WERI-Rb-1 (cell line): ENCODE measurements at regions not wholly inside any gene's neighbourhood (a gene's known extent, or its start where the extent isn't known, plus 50 kb on each side); places are given as distances from the start of the nearest gene placed in this dataset.
"Not testable (repeated sequence)": the region's sequence is repeated elsewhere in the genome, so short reads cannot be mapped to it uniquely, and the experiment has no call there.

Source experiments
- DNase-seq: peaks from one replicate; pipeline ENCODE4 v3.0.0-alpha.2; 2020
- H3K27ac ChIP-seq: fragments of 250-450 bp; sonication (Bioruptor Pico); 2 replicates; pipeline ENCODE4 v1.5.1; 2020; ENCODE audit warnings: mild to moderate bottlenecking, moderate library complexity
- H3K27me3 ChIP-seq: fragments of 250-450 bp; sonication (Bioruptor Pico); 2 replicates; pipeline ENCODE4 v1.5.1; 2021; ENCODE audit warnings: mild to moderate bottlenecking, low read depth, moderate library complexity; ENCODE audit not compliant: insufficient read depth, severe bottlenecking
- H3K36me3 ChIP-seq: fragments of 250-450 bp; sonication (Bioruptor Pico); 2 replicates; pipeline ENCODE4 v1.5.1; 2020; ENCODE audit warnings: mild to moderate bottlenecking, moderate library complexity
- H3K4me3 ChIP-seq: 2 replicates; pipeline ENCODE4 v1.5.1; 2011; ENCODE audit warnings: low read depth, mild to moderate bottlenecking, control low read depth, low read length
- H3K9me3 ChIP-seq: fragments of 250-450 bp; sonication (Bioruptor Pico); 2 replicates; pipeline ENCODE4 v1.5.1; 2021; ENCODE audit warnings: mild to moderate bottlenecking, moderate library complexity; ENCODE audit not compliant: severe bottlenecking
- CTCF ChIP-seq: IDR thresholded peaks from 2 replicates; pipeline ENCODE4 v1.5.1; 2011; ENCODE audit warnings: low read depth, mild to moderate bottlenecking, control low read depth, inconsistent platforms, low read length

GRCh38 chr5:25544652-25545249, 900.0 kb upstream of the CDH10 start:
- Histone ChIP-seq H3K27ac (no peak overlapping the region), H3K36me3 (no peaks in the 10 kb centered on the region), H3K4me3 (no peak overlapping the region), H3K9me3 (no peaks in the 10 kb centered on the region), H3K27me3 (no peaks in the 10 kb centered on the region)
- peak; percentile 73 for TF ChIP-seq CTCF
- DNase-seq: peak; percentile 67

GRCh38 chr5:25540628-25541027, 895.9 kb upstream of the CDH10 start:
- DNase-seq: no peak
- no peaks in the 10 kb centered on the region for H3K9me3 ChIP-seq
- H3K27me3 ChIP-seq: no peaks in the 10 kb centered on the region
- no peak for TF ChIP-seq CTCF
- H3K27ac ChIP-seq: no peak overlapping the region
- H3K36me3 ChIP-seq: no peaks in the 10 kb centered on the region
- no peak overlapping the region for H3K4me3 ChIP-seq

GRCh38 chr5:25539536-25539935, 894.8 kb upstream of the CDH10 start:
- H3K36me3 ChIP-seq: no peaks in the 10 kb centered on the region
- TF ChIP-seq CTCF: no peak
- H3K27me3 ChIP-seq: no peaks in the 10 kb centered on the region
- no peaks in the 10 kb centered on the region for H3K9me3 ChIP-seq
- no peak overlapping the region for H3K27ac ChIP-seq
- no peak overlapping the region for H3K4me3 ChIP-seq
- DNase-seq: no peak

GRCh38 chr5:25536461-25536860, 891.7 kb upstream of the CDH10 start:
- not testable (repeated sequence) for H3K27me3 ChIP-seq, H3K9me3 ChIP-seq, DNase-seq

GRCh38 chr5:25516141-25516540, 871.4 kb upstream of the CDH10 start:
- H3K4me3 ChIP-seq: no peak overlapping the region
- H3K36me3 ChIP-seq: no peaks in the 10 kb centered on the region
- peak; percentile 72 for DNase-seq
- peaks cover 3% of the 10 kb centered on the region for H3K9me3 ChIP-seq
- no peak for TF ChIP-seq CTCF
- peak overlapping the region; percentile 87 for H3K27ac ChIP-seq
- no peaks in the 10 kb centered on the region for H3K27me3 ChIP-seq

More at GRCh38 chr5:25536461-25536860, 891.7 kb upstream of the CDH10 start:
- not testable (repeated sequence) for H3K27ac ChIP-seq, H3K4me3 ChIP-seq, H3K36me3 ChIP-seq

GRCh38 chr5:25515525-25515924, 870.7 kb upstream of the CDH10 start:
- Histone ChIP-seq H3K27ac (peak overlapping the region; percentile 87), H3K4me3 (no peak overlapping the region), H3K9me3 (peaks cover 3% of the 10 kb centered on the region), H3K27me3 (no peaks in the 10 kb centered on the region), H3K36me3 (no peaks in the 10 kb centered on the region)
- peak; percentile 62 for DNase-seq
- no peak for TF ChIP-seq CTCF

GRCh38 chr5:25510692-25511091, 865.9 kb upstream of the CDH10 start:
- H3K4me3 ChIP-seq, DNase-seq, H3K9me3 ChIP-seq, H3K27me3 ChIP-seq, H3K36me3 ChIP-seq, H3K27ac ChIP-seq: not testable (repeated sequence)

- DNase-seq, H3K9me3 ChIP-seq, H3K27ac ChIP-seq, H3K27me3 ChIP-seq, H3K4me3 ChIP-seq, H3K36me3 ChIP-seq: not testable (repeated sequence)
Measured at GRCh38 chr5:25508011-25508410, 863.2 kb upstream of the CDH10 start.
